ENCODE measurements at regions not wholly inside any gene's neighbourhood (a gene's known extent, or its start where the extent isn't known, plus 50 kb on each side); places are given as distances from the start of the nearest gene placed in this dataset.

- DNase-seq (ENCODE audit: low spot score), result no peak
Measured at GRCh38 chr12:91441993-91442952, 259.7 kb upstream of the DCN start.

- DNase-seq (ENCODE audit: low spot score), result no peak
Measured at GRCh38 chr12:91441246-91441645, 258.6 kb upstream of the DCN start.

- no peak for DNase-seq (ENCODE audit: low spot score)
Measured at GRCh38 chr12:91434081-91434480, 251.5 kb upstream of the DCN start.

GRCh38 chr12:91432755-91433154 is 250.1 kb upstream of the DCN start:
- DNase-seq (ENCODE audit: low spot score), result no peak

- no peak for DNase-seq (ENCODE audit: low spot score)
Measured at GRCh38 chr12:91432089-91432488, 249.5 kb upstream of the DCN start.

GRCh38 chr12:91424506-91424905 is 241.9 kb upstream of the DCN start:
- no peak for DNase-seq (ENCODE audit: low spot score)

- peak; percentile 88 for DNase-seq (ENCODE audit: low spot score)
Measured at GRCh38 chr12:91423693-91424050, 241.1 kb upstream of the DCN start.

- peak; percentile 75 for DNase-seq (ENCODE audit: low spot score)
Measured at GRCh38 chr12:91422811-91423692, 240.4 kb upstream of the DCN start.

- peak; percentile 57 for DNase-seq (ENCODE audit: low spot score)
Measured at GRCh38 chr12:91422127-91422526, 239.5 kb upstream of the DCN start.

- DNase-seq (ENCODE audit: low spot score), result no peak
Measured at GRCh38 chr12:91419809-91420208, 237.2 kb upstream of the DCN start.

GRCh38 chr12:91418221-91419090 is 235.8 kb upstream of the DCN start:
- no peak for DNase-seq (ENCODE audit: low spot score)

GRCh38 chr12:91417650-91418049 is 235.0 kb upstream of the DCN start:
- no peak for DNase-seq (ENCODE audit: low spot score)

GRCh38 chr12:91414636-91415035 is 232.0 kb upstream of the DCN start:
- no peak for DNase-seq (ENCODE audit: low spot score)

GRCh38 chr12:91413581-91414546 is 231.2 kb upstream of the DCN start:
- DNase-seq (ENCODE audit: low spot score), result no peak

- no peak for DNase-seq (ENCODE audit: low spot score)
Measured at GRCh38 chr12:91406920-91407341, 224.3 kb upstream of the DCN start.

GRCh38 chr12:91404441-91404840 is 221.8 kb upstream of the DCN start:
- no peak for DNase-seq (ENCODE audit: low spot score)

GRCh38 chr12:91401190-91401589 is 218.6 kb upstream of the DCN start:
- no peak for DNase-seq (ENCODE audit: low spot score)

GRCh38 chr12:91400271-91400670 is 217.7 kb upstream of the DCN start:
- no peak for DNase-seq (ENCODE audit: low spot score)

- no peak for DNase-seq (ENCODE audit: low spot score)
Measured at GRCh38 chr12:91397866-91398532, 215.4 kb upstream of the DCN start.

GRCh38 chr12:91396293-91396692 is 213.7 kb upstream of the DCN start:
- DNase-seq (ENCODE audit: low spot score), result no peak
